ENCODE measurements at regions not wholly inside any gene's neighbourhood (a gene's known extent, or its start where the extent isn't known, plus 50 kb on each side); places are given as distances from the start of the nearest gene placed in this dataset.

DNA sequence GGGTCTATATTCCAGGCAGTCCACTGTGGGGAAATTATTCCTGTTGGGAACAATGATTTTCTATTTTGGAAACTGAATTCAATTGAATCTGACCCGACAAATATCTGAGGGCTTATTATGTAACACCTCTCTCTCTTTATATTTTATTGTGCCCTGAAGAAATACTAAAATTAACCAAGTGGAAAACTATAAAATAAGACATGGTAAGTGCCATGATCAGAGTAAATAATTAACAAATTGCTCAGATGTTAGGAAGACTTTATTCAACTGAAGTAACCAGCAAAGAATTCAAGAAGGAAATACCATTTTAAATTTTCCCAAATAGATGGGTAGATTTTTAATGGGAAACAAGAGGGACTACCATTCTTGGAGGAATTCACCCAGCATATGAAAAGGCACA is 632.9 kb downstream of the MAFB start:
- TF ChIP-seq, protein P1, sequence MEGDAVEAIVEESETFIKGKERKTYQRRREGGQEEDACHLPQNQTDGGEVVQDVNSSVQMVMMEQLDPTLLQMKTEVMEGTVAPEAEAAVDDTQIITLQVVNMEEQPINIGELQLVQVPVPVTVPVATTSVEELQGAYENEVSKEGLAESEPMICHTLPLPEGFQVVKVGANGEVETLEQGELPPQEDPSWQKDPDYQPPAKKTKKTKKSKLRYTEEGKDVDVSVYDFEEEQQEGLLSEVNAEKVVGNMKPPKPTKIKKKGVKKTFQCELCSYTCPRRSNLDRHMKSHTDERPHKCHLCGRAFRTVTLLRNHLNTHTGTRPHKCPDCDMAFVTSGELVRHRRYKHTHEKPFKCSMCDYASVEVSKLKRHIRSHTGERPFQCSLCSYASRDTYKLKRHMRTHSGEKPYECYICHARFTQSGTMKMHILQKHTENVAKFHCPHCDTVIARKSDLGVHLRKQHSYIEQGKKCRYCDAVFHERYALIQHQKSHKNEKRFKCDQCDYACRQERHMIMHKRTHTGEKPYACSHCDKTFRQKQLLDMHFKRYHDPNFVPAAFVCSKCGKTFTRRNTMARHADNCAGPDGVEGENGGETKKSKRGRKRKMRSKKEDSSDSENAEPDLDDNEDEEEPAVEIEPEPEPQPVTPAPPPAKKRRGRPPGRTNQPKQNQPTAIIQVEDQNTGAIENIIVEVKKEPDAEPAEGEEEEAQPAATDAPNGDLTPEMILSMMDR (conservative IDR thresholded peaks at IDR 0.05; ENCODE audit: control insufficient read depth, insufficient read depth, low read depth, low read length): no peak
- H3K4me3 ChIP-seq (ENCODE audit: control insufficient read depth, low read depth, low read length): no peak overlapping the region

DNA sequence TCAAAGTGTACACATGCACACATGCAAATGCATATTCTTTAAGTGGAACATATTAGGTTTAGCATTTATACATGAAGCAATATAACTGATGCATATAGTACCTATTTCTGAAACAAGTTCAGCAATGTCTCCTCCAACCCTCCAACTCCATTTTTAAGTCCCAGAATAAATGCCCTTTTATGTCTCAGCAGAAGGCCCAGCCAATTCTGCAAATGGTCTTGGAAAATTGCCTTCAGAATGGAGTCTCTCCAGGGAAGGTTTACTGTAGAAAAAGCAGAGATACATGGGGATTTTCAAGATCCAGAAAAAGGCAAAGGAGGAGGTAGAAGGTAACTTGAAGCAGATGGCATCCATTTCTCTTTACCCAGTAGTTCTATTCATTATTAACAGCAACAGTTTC is 633.3 kb downstream of the MAFB start:
- no peak overlapping the region for H3K4me3 ChIP-seq (ENCODE audit: control insufficient read depth, low read depth, low read length)
- TF ChIP-seq, protein P1 (conservative IDR thresholded peaks at IDR 0.05; ENCODE audit: control insufficient read depth, insufficient read depth, low read depth, low read length): no peak
- DNase-seq (ENCODE audit: low read depth): no peak

More for the DNA sequence above, 632.9 kb downstream of the MAFB start:
- no peak for DNase-seq (ENCODE audit: low read depth)

DNA sequence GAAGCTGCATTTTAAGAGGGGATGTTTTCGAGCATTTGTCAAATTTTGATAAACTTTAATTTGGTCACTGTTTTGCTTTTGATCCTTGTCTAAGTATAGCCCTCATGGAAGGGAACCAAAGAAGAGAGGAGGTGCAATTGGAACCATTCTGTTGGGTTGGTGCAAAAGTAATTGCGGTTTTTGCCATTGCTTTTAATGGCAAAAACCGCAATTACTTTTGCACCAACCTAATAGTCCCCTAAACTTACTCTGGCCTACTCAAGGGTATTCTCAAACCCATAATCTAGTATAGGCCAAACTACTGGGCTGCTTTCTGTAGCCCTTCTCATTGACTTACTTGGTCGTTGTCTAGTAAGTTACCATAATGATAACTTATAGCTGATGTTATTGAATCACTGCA is 634.7 kb downstream of the MAFB start:
- no peak overlapping the region for H3K4me3 ChIP-seq (ENCODE audit: control insufficient read depth, low read depth, low read length)
- TF ChIP-seq, protein P1 (conservative IDR thresholded peaks at IDR 0.05; ENCODE audit: control insufficient read depth, insufficient read depth, low read depth, low read length): no peak
- DNase-seq (ENCODE audit: low read depth): no peak

DNA sequence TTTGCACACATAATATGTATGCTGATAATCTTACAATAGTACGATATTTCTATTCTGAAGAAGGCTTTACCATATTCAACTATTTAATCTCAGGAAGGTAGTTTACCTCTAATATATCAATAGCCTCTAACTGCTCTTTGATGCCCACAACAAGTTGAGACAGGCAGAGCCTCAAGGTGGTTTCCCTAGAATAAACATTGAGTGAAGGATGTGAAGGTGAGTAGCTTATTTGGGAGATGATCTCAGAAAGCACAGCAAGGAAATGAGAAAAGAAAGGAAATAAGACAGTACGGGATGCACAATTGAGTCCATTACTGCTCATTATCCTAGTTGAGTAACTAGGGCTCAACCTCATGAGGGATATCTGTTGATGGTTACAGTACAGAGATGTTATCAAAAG is 638.4 kb downstream of the MAFB start:
- no peak for DNase-seq (ENCODE audit: low read depth)
- TF ChIP-seq, protein P1 (conservative IDR thresholded peaks at IDR 0.05; ENCODE audit: control insufficient read depth, insufficient read depth, low read depth, low read length): no peak
- H3K4me3 ChIP-seq (ENCODE audit: control insufficient read depth, low read depth, low read length): no peak overlapping the region

DNA sequence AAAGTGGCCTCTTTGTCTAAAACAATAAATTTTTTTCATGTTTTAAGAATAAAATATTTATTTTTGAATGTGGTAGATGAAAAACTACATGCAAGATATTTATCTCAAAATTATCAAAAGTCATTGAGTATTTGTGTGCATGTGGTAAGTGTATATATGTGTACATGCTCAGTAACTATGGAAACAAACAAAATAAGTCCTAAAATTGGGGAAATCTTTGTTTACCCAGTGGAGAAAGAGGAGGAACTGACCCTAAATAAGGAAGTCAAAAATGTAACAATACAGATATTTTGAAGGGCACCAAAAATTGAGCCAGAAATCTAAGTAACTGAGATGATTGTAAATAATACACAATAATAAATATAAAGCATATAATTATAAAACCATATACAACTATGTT is 639.2 kb downstream of the MAFB start:
- DNase-seq (ENCODE audit: low read depth): no peak
- H3K4me3 ChIP-seq (ENCODE audit: control insufficient read depth, low read depth, low read length): no peak overlapping the region
- TF ChIP-seq, protein P1 (conservative IDR thresholded peaks at IDR 0.05; ENCODE audit: control insufficient read depth, insufficient read depth, low read depth, low read length): no peak

DNA sequence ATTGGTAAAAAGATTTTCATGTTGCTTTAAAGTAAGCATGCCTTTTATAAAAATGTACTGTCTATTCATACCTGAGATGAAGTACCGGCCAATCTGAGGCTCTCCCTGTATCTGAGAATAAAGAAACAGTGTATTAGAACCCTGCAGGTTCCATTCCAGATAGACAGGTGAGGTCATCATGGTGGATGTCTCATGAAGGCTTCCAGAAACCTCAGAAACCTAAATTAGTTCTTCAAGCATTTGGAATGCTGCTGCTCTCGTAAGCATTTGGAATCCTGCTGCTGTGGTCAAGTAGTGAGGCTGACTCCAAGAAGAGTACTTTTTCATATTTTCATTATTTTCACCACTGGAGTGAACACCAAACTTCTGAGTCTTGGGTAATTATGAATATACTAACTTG is 642.3 kb downstream of the MAFB start:
- TF ChIP-seq, protein P1 (conservative IDR thresholded peaks at IDR 0.05; ENCODE audit: control insufficient read depth, insufficient read depth, low read depth, low read length): no peak
- no peak overlapping the region for H3K4me3 ChIP-seq (ENCODE audit: control insufficient read depth, low read depth, low read length)
- no peak for DNase-seq (ENCODE audit: low read depth)

DNA sequence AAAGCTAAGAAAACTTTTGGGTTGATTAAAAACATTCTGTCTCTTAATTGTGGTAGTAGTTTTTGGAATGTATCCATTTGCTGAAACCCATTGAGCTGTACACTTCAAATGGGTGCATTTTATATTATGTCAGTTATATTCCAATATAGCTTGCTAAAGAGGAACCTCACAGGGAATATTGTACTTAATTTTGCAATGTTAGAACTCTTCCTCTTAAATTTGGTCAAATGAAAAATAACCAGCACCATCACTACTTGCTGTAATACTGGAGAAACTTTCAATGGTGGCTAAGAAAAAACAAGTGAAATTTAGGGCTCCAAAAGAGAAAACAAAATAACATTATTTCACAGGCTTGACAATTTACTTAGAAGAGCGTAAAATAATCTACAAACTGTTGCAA is 651.5 kb downstream of the MAFB start:
- DNase-seq (ENCODE audit: low read depth): no peak
- H3K4me3 ChIP-seq (ENCODE audit: control insufficient read depth, low read depth, low read length): no peak overlapping the region
- TF ChIP-seq, protein P1 (conservative IDR thresholded peaks at IDR 0.05; ENCODE audit: control insufficient read depth, insufficient read depth, low read depth, low read length): no peak
